ENCODE measurements at regions not wholly inside any gene's neighbourhood (a gene's known extent, or its start where the extent isn't known, plus 50 kb on each side); places are given as distances from the start of the nearest gene placed in this dataset.

GRCh38 chr9:118336250-118336942 lies 632.2 kb downstream of the TLR4 start:
- DNase-seq (ENCODE audit: low spot score) (no peak), ATAC-seq (no peak)
- TF ChIP-seq TEAD4 (CRISPR knock-in tag; IDR thresholded peaks at IDR 0.05), result no peak
- no peak for TF ChIP-seq GRHL2 (CRISPR knock-in tag; IDR thresholded peaks at IDR 0.05; ENCODE audit: insufficient replicate concordance, severe bottlenecking)
- no peak for TF ChIP-seq ZNF263 (CRISPR knock-in tag; IDR thresholded peaks at IDR 0.05; ENCODE audit: low read depth)
- TF ChIP-seq E2F5 (CRISPR knock-in tag; IDR thresholded peaks at IDR 0.05), result no peak
- no peak for TF ChIP-seq ZNF121 (CRISPR knock-in tag; IDR thresholded peaks at IDR 0.05)
- TF ChIP-seq ZNF138 (CRISPR knock-in tag; conservative IDR thresholded peaks at IDR 0.05), result no peak
- no peak for TF ChIP-seq TCF7 (CRISPR knock-in tag; IDR thresholded peaks at IDR 0.05; ENCODE audit: low read depth)
- TF ChIP-seq IRF2 (CRISPR knock-in tag; IDR thresholded peaks at IDR 0.05; ENCODE audit: borderline replicate concordance, low read depth), result no peak
- TF ChIP-seq FOXK1 (CRISPR knock-in tag; IDR thresholded peaks at IDR 0.05), result no peak
- TF ChIP-seq AFF4 (CRISPR knock-in tag; IDR thresholded peaks at IDR 0.05; ENCODE audit: borderline replicate concordance), result no peak
- TF ChIP-seq MAX (CRISPR knock-in tag; IDR thresholded peaks at IDR 0.05), result no peak
- no peak for TF ChIP-seq NR3C1 (CRISPR knock-in tag; conservative IDR thresholded peaks at IDR 0.05; ENCODE audit: low read depth)
- no peak for TF ChIP-seq ZBTB21 (CRISPR knock-in tag; IDR thresholded peaks at IDR 0.05; ENCODE audit: borderline replicate concordance)
- TF ChIP-seq MXD4 (CRISPR knock-in tag; IDR thresholded peaks at IDR 0.05; ENCODE audit: borderline replicate concordance), result no peak
- TF ChIP-seq SMAD3 (CRISPR knock-in tag; IDR thresholded peaks at IDR 0.05; ENCODE audit: borderline replicate concordance), result no peak
- TF ChIP-seq EMX1 (CRISPR knock-in tag; IDR thresholded peaks at IDR 0.05), result no peak
- no peaks in the 10 kb centered on the region for H3K9me3 Mint-ChIP-seq
- CTCF ChIA-PET, result no interaction called here
- no peaks in the 10 kb centered on the region for H3K36me3 Mint-ChIP-seq
- no peaks in the 10 kb centered on the region for H3K27me3 Mint-ChIP-seq (ENCODE audit: low read depth)
- H3K4me1 Mint-ChIP-seq, result no peaks in the 10 kb centered on the region
- H3K27ac Mint-ChIP-seq, result no peak overlapping the region
- H3K4me3 Mint-ChIP-seq, result no peak overlapping the region
- POLR2A ChIA-PET, result no interaction called here

GRCh38 chr9:118336943-118337330 lies 632.7 kb downstream of the TLR4 start:
- CTCF ChIA-PET, result no interaction called here
- DNase-seq (ENCODE audit: low spot score) (no peak), ATAC-seq (no peak)
- no peaks in the 10 kb centered on the region for H3K4me1 Mint-ChIP-seq
- no peaks in the 10 kb centered on the region for H3K36me3 Mint-ChIP-seq
- no peak overlapping the region for H3K4me3 Mint-ChIP-seq
- H3K27ac Mint-ChIP-seq, result no peak overlapping the region
- H3K9me3 Mint-ChIP-seq, result no peaks in the 10 kb centered on the region
- H3K27me3 Mint-ChIP-seq (ENCODE audit: low read depth), result no peaks in the 10 kb centered on the region
- TF ChIP-seq ARID4B (CRISPR knock-in tag; IDR thresholded peaks at IDR 0.05; ENCODE audit: borderline replicate concordance) (no peak), NR3C1 (CRISPR knock-in tag; conservative IDR thresholded peaks at IDR 0.05; ENCODE audit: low read depth) (no peak), CREM (CRISPR knock-in tag; IDR thresholded peaks at IDR 0.05) (no peak), ATF3 (CRISPR knock-in tag; conservative IDR thresholded peaks at IDR 0.05) (no peak), TEAD4 (CRISPR knock-in tag; IDR thresholded peaks at IDR 0.05) (no peak), GRHL2 (CRISPR knock-in tag; IDR thresholded peaks at IDR 0.05; ENCODE audit: insufficient replicate concordance, severe bottlenecking) (no peak), ZNF512 (CRISPR knock-in tag; IDR thresholded peaks at IDR 0.05; ENCODE audit: borderline replicate concordance) (no peak), ELF4 (CRISPR knock-in tag; IDR thresholded peaks at IDR 0.05; ENCODE audit: low read depth) (no peak), NFATC4 (CRISPR knock-in tag; IDR thresholded peaks at IDR 0.05) (no peak), NFYB (CRISPR knock-in tag; conservative IDR thresholded peaks at IDR 0.05; ENCODE audit: low read depth) (no peak)
- POLR2A ChIA-PET, result no interaction called here

Measured in WTC11 (cell line).